ENCODE measurements at regions not wholly inside any gene's neighbourhood (a gene's known extent, or its start where the extent isn't known, plus 50 kb on each side); places are given as distances from the start of the nearest gene placed in this dataset.

DNA sequence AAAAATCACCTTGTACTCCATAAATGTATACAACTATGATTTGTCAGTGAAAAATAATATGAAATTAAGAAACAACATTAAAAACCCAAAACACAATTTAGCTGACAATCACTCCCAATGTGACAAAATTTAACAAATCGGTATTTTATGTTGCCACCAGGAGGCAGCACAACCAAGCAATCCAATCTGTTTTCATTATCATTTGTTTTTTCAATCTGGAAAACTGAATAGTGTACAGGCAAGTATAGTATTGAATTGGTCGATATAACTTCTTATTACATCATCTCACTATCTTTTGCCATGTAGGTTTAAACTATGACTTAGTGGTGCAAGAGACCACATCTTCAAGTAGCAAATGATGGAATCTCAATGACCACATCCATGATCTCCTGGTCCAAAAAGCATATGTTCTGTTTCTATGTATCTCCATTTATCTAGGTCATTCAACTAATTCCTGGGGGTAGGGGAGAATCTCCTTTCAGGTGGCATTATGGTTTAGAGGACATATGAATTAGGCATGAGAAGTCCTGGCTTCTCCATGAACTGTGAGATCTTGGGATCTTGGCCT is 112.9 kb upstream of the AGA start:
- no peaks in the 10 kb centered on the region for H3K27me3 ChIP-seq (ENCODE audit: control insufficient read depth in 3 of 3, insufficient read depth in 3 of 3, low read length in 2 of 3)
- no peaks in the 10 kb centered on the region for H3K9me3 ChIP-seq (ENCODE audit: control insufficient read depth in 4 of 4, insufficient read depth in 3 of 4, low read length in 3 of 4)
- H3K4me3 ChIP-seq: no peak overlapping the region
- DNase-seq (peak; percentile 23 to 60 (median 52)), ATAC-seq (ENCODE audit: insufficient read depth, low FRiP score) (no peak)
- H3K36me3 ChIP-seq (ENCODE audit: control insufficient read depth in 4 of 4, insufficient read depth in 4 of 4, low read length in 4 of 4): no peaks in the 10 kb centered on the region
- no peak overlapping the region for H3K27ac ChIP-seq (ENCODE audit: low read depth in 1 of 2, low read length in 1 of 2)
- no peaks in the 10 kb centered on the region for H3K4me1 ChIP-seq (ENCODE audit: control insufficient read depth in 5 of 5, insufficient read depth in 5 of 5, low read length in 5 of 5)
- 26 to 41% methylated on average over 2 of the region's 2 CpGs for WGBS, 2 donors
- H3K9ac ChIP-seq (ENCODE audit: insufficient read depth in 1 of 2, low read length in 2 of 2): no peak overlapping the region
- TF ChIP-seq, protein P1, sequence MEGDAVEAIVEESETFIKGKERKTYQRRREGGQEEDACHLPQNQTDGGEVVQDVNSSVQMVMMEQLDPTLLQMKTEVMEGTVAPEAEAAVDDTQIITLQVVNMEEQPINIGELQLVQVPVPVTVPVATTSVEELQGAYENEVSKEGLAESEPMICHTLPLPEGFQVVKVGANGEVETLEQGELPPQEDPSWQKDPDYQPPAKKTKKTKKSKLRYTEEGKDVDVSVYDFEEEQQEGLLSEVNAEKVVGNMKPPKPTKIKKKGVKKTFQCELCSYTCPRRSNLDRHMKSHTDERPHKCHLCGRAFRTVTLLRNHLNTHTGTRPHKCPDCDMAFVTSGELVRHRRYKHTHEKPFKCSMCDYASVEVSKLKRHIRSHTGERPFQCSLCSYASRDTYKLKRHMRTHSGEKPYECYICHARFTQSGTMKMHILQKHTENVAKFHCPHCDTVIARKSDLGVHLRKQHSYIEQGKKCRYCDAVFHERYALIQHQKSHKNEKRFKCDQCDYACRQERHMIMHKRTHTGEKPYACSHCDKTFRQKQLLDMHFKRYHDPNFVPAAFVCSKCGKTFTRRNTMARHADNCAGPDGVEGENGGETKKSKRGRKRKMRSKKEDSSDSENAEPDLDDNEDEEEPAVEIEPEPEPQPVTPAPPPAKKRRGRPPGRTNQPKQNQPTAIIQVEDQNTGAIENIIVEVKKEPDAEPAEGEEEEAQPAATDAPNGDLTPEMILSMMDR (IDR thresholded peaks at IDR 0.05; ENCODE audit: control extremely low read depth, extremely low read depth): peak; percentile 12

DNA sequence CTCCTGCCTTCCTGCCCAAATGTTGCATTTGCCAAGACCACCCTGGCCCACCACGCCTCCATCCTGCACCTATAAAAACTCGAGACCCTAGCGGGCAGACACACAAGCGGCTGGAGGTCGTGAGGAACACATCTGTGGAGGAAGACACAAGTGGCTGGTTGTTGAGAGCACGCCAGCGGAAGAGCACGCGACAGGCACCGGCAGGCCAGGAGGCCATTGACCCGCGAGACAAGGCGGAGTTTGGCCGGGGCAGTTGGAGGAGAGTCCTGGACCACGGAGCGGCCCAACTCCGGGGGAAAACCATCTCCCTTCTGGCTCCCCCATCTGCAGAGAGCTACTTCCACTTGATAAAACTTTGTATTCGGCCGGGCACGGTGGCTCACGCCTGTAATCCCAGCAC is 115.2 kb upstream of the AGA start:
- WGBS, 2 donors: 97 to 98% methylated on average over 21 of the region's 21 CpGs
- Histone ChIP-seq H3K36me3 (ENCODE audit: control insufficient read depth in 4 of 4, insufficient read depth in 4 of 4, low read length in 4 of 4) (no peaks in the 10 kb centered on the region), H3K27ac (ENCODE audit: low read depth in 1 of 2, low read length in 1 of 2) (no peak overlapping the region), H3K9ac (ENCODE audit: insufficient read depth in 1 of 2, low read length in 2 of 2) (no peak overlapping the region), H3K9me3 (ENCODE audit: control insufficient read depth in 4 of 4, insufficient read depth in 3 of 4, low read length in 3 of 4) (no peaks in the 10 kb centered on the region), H3K4me1 (ENCODE audit: control insufficient read depth in 5 of 5, insufficient read depth in 5 of 5, low read length in 5 of 5) (no peaks in the 10 kb centered on the region), H3K27me3 (ENCODE audit: control insufficient read depth in 3 of 3, insufficient read depth in 3 of 3, low read length in 2 of 3) (no peaks in the 10 kb centered on the region), H3K4me3 (no peak overlapping the region)
- ATAC-seq (ENCODE audit: insufficient read depth, low FRiP score): no peak
- TF ChIP-seq, protein P1 (IDR thresholded peaks at IDR 0.05; ENCODE audit: control extremely low read depth, extremely low read depth): no peak
- DNase-seq: no peak

DNA sequence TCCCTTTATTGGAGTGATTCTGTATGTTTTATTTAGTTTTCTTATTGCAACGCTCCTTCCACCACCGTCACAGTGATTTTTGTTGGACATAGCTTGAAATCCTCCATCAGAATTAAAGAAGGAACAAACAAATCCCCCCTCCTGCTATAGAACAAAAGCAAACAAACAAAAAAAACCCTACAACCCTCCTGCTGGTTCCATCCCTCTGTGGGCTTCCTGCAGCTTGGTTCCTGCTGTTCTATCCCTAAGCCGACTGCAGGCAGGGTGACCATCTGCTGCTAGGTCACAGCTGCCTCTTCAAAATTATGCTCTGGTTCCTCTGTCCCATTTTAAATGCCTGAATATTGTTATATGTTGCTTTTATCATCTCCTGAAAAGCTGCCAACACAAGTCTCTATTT is 116.8 kb upstream of the AGA start:
- WGBS, 2 donors: 84 to 92% methylated on average over 3 of the region's 3 CpGs
- no peak for DNase-seq
- TF ChIP-seq, protein P1 (IDR thresholded peaks at IDR 0.05; ENCODE audit: control extremely low read depth, extremely low read depth): no peak
- H3K27ac ChIP-seq (ENCODE audit: low read depth in 1 of 2, low read length in 1 of 2): no peak overlapping the region
- no peak overlapping the region for H3K4me3 ChIP-seq
- no peaks in the 10 kb centered on the region for H3K36me3 ChIP-seq (ENCODE audit: control insufficient read depth in 4 of 4, insufficient read depth in 4 of 4, low read length in 4 of 4)
- H3K27me3 ChIP-seq (ENCODE audit: control insufficient read depth in 3 of 3, insufficient read depth in 3 of 3, low read length in 2 of 3): no peaks in the 10 kb centered on the region
- no peaks in the 10 kb centered on the region for H3K4me1 ChIP-seq (ENCODE audit: control insufficient read depth in 5 of 5, insufficient read depth in 5 of 5, low read length in 5 of 5)
- no peak for ATAC-seq (ENCODE audit: insufficient read depth, low FRiP score)
- H3K9me3 ChIP-seq (ENCODE audit: control insufficient read depth in 4 of 4, insufficient read depth in 3 of 4, low read length in 3 of 4): no peaks in the 10 kb centered on the region
- H3K9ac ChIP-seq (ENCODE audit: insufficient read depth in 1 of 2, low read length in 2 of 2): no peak overlapping the region

DNA sequence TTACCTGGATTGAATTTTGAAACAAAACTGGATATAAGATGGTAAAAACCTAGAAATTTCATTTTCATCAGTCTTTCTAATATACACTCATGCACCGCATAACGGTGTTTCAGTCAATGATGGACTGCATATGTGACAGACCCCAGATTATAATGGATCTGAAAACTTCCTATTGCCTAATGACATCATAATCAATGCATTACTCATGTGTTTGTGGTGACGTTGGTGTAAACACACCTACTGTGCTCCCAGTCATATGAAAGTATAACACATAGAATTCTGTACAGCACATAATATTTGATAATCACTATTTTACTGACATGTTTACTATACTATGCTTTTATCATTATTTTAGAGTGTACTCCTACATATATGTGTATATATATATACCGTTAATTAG is 119.9 kb upstream of the AGA start:
- no peak overlapping the region for H3K4me3 ChIP-seq
- TF ChIP-seq, protein P1 (IDR thresholded peaks at IDR 0.05; ENCODE audit: control extremely low read depth, extremely low read depth): no peak
- no peaks in the 10 kb centered on the region for H3K36me3 ChIP-seq (ENCODE audit: control insufficient read depth in 4 of 4, insufficient read depth in 4 of 4, low read length in 4 of 4)
- no peak for DNase-seq
- H3K9ac ChIP-seq (ENCODE audit: insufficient read depth in 1 of 2, low read length in 2 of 2): no peak overlapping the region
- 90 to 93% methylated on average over 4 of the region's 4 CpGs for WGBS, 2 donors
- no peaks in the 10 kb centered on the region for H3K9me3 ChIP-seq (ENCODE audit: control insufficient read depth in 4 of 4, insufficient read depth in 3 of 4, low read length in 3 of 4)
- no peaks in the 10 kb centered on the region for H3K4me1 ChIP-seq (ENCODE audit: control insufficient read depth in 5 of 5, insufficient read depth in 5 of 5, low read length in 5 of 5)
- no peak for ATAC-seq (ENCODE audit: insufficient read depth, low FRiP score)
- H3K27ac ChIP-seq (ENCODE audit: low read depth in 1 of 2, low read length in 1 of 2): no peak overlapping the region
- H3K27me3 ChIP-seq (ENCODE audit: control insufficient read depth in 3 of 3, insufficient read depth in 3 of 3, low read length in 2 of 3): no peaks in the 10 kb centered on the region
